ENCODE measurements at regions not wholly inside any gene's neighbourhood (a gene's known extent, or its start where the extent isn't known, plus 50 kb on each side); places are given as distances from the start of the nearest gene placed in this dataset.
"Not testable (repeated sequence)": the region's sequence is repeated elsewhere in the genome, so short reads cannot be mapped to it uniquely, and the experiment has no call there.

DNA sequence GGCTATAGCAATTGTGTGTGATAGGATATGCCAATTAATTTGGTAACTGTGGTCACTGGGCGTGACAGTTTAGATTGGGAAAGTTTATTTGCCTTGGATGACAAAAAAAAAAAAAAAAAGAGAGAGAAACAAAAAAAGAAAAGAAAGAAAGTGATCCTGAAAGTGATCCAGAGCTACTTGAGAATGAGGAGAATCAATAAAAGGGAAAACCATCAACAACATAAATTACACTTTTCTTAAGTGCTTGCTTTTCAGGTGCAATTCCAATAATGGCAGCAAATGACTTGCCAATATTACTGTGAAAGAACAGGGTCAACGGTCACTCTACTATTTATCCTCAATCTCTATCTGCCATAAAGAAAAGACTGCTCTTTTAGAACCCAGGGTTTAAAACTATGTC lies 191.8 kb upstream of the SEMA3C start:
- no peak for DNase-seq

DNA sequence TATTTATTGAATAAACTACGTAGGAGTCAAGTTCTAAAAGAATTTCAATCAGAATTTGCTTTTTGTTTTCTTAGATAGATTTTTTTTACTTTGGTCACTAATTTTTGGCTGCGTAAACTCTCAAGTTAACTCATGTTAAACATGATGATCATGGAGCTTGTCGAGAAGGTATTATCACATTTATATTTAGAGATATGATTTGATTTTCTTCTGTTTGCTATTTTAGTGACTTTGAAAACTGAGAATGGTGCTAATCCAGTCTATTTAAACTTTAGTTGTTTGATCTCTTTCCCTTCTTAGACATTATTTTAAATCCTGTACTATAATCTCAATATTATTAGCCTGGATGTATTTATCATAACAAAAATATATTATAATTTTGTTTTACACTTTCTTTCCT lies 179.4 kb upstream of the SEMA3C start:
- DNase-seq, result no peak

DNA sequence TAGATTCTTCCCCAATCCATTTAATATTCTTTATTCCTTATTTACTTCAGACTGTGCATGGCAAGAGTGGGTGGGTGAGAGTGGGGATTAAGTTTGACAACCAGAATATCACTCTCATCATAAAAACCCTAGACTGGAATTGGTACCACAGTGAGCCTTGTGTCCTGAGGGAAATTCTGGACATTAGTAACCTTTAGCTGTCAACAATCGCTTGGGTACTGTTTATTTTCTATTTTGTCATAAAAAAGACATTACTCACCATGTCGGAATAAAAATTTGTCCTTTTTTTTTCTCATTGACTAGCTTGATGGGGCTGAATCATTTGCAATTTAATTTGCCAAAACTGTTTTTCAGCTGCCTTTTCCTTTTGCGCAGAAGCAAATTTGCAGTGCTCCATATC lies 176.1 kb upstream of the SEMA3C start:
- no peak for DNase-seq

DNA sequence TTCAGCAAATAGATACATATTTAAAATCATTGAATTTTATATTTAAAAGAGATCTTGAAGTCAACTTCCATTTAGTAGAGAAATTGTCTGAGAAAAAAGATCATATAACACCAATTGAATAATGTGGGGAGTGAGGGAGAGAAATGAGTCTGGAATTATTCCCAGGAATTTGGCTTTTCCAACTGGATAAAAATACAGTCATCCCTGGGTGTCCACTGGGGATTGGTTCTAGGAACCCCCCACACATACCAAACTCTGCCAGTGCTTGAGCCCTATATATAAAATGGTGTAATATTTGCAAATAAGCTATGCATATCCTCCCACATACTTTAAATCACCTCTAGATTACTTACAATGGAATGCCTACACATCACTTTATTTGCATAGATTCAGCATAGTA lies 162.8 kb upstream of the SEMA3C start:
- no peak for DNase-seq

DNA sequence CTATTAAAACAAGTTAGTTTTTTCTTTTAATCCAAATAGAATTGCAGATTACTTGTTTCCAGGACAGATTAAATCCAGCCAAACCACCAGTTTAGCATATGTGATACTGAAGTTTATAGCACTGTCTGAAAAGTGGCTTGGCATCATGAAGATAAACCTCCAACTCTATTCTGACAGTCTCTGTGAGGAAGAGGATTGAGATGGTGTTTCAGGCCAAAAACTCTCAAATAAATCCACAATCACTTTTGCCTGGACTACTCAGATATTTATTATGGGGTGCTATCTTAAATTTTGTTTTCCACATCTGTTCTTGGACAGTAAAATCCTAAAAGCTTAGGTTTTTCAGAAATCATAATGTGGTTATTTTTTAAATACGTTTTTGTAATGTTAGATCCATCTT lies 161.7 kb upstream of the SEMA3C start:
- DNase-seq, result no peak

DNA sequence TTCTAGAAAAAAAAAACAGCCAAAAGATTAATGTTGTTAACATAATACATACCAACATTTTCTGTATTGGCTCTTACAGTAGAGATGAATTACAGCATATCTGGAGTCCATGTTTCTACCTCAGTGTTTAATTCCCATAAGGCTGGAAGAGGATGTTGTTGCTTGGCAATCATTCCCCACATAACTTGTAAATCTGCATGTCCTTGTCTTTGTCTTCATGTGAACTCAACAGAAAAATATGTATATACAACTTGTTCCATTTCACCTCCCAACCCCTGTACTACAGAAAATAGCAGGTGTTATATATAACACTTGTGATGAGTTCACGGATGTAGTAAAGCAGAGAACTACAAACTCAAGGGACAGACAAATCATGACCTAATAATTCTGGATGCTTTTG lies 160.9 kb upstream of the SEMA3C start:
- no peak for DNase-seq

DNA sequence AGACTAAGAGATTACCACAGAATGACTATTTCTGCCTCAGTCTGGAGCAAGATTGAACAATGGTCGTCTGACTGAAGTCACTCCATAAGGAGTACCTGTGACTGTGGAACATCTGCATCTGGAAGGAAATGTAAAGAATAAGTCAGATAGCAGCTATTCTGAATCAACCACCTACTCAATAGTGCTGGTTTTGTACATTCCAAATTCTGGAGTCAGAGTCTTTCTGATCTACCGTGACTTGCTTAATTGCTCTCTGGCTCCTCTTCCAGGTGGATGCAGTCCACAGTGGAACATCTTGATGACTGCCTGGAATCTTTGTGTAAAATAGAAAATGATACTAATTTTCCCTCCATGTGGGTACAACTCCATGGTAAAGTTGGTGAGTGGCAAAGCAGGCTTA lies 156.3 kb upstream of the SEMA3C start:
- DNase-seq, result no peak

DNA sequence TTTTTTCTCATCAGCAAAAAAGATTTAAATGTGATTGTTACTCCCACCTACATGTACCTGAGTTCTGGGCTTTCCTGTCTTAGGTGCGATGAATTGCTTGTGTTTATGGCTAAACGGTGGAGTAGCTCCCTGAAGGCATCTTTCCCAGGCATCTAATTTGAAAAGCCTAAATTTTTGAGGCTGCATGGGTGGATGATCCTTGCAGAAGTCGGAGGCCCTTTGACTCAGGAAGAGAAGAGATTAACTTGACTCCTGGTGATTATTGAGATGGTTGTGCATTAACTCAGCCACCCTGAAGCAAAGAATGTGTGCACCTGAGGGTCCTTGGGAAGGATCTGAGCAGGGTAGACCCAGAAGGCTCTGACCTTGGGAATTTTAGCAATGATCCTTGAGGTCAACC lies 155.6 kb upstream of the SEMA3C start:
- no peak for DNase-seq

DNA sequence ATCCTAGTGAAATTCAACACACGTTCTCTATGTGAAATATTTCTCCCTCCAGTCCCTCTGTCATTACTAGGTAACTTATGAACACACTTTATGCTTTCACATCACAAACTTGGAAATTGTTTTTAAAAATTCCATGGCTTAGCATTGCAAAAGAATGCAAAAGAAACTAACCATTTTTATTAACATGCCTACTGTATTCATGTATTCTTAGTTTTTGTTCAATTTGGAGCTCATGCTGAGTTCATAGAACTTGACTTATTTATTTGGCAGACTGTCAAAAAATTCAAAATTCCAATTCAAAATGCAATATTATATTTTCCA lies 155.0 kb upstream of the SEMA3C start:
- no peak for DNase-seq

DNA sequence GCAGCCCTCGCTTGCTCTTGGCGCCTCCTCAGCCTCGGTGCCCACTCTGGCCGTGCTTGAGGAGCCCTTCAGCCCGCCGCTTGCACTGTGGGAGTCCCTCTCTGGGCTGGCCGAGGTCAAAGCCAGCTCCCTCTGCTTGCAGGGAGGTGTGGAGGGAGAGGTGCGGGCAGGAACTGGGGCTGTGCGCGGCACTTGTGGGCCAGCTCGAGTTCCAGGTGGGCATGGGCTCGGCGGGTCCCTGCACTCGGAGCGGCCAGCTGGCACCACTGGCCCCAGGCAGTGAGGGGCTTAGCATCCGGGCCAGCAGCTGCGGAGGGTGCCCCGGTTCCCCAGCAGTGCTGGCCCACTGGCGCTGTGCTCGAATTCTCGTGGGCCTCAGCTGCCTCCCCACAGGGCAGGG lies 152.1 kb upstream of the SEMA3C start:
- DNase-seq, result no peak

DNA sequence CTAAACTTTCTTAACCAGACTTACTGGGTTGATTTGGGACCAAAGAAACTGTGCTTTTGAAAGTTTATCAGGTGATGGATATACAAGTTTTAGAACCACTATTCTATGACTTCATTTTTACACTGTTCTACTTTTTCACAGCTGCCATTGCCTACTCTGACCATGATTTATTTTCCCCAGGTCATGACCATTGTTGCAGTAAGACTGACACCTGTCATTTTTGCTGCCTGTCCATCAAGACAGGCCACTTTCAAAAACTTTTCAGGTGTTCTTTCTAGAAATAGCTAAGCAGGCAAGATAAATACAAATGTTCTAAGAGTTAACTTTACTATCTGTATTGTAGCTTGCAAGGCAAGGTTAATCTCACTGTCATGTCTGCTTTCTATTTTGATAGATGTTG lies 147.9 kb upstream of the SEMA3C start:
- no peak for DNase-seq

DNA sequence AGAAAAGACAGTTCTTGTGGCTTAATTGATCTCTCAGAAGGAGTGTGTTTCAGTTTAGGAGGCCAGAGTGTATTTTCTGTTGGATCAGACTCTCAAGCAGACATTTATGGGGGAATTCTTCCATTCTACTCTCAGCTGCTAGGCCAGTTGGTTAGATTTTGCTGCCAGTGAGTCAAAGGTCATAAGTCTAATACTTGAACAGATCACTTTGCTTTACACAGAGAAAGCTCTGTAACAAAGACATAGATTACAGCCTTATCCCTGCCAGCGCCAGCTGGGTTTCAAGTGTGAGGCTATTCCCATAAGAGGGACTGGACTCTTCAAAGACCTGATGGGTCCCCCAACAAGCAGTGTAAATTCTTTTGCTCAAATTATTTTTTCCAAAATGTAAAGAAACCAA lies 145.6 kb upstream of the SEMA3C start:
- DNase-seq, result no peak

DNA sequence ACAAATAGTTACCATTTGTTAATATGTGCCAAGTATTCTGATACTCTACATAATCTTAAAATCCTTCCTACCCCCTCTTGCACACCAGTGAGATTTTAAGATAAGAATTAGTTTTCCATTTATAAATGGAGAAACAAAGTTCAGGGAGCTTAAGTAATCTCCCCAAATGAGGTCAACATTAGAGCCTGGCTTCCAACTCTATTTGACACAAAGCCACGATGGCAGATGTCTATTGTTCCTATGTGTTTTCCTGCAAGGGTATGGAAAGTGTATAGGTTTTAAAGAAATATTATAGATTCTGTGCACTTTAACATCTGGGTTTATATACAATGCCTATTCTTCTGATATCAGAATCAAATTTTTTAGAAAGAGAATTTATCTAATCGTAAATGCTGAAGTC lies 143.9 kb upstream of the SEMA3C start:
- no peak for DNase-seq

DNA sequence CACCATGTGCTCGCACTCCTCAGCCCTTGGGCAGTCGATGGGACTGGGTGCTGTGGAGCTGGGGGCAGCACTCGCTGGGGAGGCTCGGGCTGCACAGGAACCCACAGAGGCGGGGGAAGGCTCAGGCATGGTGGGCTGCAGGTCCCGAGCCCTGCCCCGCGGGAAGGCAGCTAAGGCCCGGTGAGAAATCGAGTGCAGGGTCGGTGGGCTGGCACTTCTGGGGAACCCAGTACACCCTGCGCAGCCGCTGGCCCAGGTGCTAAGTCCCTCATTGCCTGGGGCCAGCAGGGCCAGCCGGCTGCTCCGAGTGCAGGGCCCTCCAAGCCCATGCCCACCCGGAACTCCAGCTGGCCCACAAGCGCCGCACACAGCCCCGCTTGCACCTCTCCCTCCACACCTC lies 138.6 kb upstream of the SEMA3C start:
- not testable (repeated sequence) for DNase-seq

DNA sequence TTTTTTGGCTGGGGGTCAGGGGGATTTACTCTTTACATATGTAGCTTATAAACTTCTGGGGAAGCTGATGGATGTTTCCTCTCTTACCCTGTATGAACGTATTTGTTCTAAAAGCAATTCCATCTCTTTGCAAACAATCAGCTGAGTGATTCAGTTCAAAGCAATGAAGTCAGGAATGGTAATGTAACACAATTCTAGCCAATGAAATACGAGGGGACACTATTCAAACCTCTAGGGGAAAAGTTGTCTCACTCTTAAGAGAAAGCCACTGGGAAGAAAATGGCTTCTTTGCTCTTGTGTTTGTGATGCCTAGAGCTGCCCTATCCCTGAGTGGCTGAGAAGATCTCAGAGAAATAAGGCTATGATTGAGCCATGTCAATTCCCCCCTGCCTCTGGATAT lies 134.8 kb upstream of the SEMA3C start:
- no peak for DNase-seq

DNA sequence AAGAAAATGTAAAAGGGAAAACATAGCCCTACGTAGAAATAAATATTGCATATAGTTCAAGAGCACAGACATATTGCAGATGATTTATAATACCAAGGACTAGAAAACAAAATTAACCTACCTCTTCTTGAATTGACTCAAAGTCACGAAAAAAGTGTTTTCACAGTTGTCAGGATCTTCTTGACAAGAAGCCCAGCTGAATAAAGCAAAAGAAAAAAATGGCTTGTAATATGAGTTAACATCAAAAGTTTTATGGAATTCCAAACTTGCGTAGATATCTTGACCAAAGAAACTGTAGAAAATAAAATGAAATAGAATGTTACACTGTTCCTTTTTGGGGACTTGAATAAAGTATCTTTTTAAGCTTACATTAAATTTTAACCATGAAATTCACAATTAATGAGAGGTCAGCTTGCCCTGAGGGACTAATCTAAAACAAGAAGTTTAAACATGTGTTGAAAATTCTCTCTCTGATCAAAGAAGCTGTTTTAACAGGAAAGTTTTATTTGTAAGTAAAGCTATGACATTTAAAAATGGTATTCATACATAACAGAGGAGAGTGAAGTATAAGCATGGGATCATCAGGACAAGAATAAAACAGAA lies 133.1 kb upstream of the SEMA3C start:
- DNase-seq, result no peak

DNA sequence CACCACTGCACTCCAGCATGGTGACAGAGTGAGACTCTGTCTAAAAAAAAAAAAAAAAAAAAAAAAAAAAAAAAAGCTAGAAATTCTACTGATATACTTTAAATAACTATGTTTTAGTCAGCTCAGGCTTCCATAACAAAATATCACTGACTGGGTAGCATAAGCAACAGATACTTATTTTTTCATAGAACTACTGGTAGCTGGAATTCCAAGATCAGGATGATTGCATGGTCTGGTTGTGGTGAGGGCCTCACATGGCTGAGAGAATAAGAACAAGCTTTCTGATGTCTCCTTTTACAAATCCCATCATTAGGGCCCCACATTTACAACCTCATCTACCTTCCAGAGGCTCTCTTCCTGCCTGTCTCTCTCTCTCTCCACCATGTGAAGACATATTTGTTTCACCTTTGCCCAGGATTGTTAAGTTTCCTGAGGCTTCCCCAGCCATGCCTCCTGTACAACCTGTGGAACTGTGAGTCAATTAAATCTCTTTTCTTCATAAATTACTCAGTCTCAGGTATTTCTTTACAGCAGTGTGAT lies 126.7 kb upstream of the SEMA3C start:
- DNase-seq, result no peak

DNA sequence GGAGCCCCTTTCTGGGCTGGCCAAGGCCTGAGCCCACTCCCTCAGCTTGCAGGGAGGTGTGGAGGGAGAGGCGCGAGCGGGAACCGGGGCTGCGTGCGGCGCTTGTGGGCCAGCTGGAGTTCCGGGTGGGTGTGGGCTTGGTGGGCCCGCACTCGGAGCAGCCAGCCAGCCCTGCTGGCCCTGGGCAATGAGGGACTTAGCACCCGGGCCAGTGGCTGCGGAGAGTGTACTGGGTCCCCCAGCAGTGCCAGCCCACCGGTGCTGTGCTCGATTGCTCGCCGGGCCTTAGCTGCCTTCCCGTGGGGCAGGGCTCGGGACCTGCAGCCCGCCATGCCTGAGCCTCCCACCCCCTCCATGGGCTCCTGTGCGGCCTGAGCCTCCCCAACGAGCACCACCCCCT lies 123.8 kb upstream of the SEMA3C start:
- not testable (repeated sequence) for DNase-seq

DNA sequence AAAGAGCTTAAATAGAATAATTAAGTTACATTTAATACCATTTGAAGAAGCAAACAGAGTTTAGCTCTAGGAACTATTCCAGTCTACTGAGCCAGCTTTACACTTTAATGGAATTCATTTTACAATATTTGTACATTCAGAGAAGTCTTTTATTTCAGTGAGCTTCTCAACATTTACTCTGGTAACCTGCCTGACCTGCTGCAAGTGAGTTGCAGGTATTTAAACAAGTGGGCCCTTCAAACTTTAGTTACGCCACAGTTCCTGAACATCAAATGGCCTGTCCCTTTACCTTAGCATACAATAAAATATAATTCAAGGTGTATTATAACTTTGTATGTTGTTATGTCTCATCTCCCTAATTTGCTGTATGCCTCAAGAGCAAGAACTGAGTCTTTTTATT lies 121.6 kb upstream of the SEMA3C start:
- DNase-seq, result no peak

DNA sequence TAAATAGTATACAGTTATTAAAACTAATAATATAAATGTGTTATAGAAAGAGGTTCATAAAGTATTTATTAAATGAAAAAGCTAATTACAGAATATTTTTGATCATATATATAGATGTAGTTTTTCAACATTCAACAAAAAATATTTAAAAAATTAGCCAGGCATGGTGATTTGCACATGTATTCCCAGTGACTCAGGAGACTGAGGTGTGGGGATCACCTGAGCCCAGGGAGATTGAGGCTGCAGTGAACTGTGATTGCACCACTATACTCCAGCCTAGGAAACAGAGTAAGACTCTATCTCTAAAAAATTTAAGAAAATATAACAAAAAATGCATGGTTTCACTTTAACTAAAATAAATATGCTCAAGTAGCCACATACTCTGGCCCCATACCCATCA lies 118.0 kb upstream of the SEMA3C start:
- DNase-seq, result no peak

DNA sequence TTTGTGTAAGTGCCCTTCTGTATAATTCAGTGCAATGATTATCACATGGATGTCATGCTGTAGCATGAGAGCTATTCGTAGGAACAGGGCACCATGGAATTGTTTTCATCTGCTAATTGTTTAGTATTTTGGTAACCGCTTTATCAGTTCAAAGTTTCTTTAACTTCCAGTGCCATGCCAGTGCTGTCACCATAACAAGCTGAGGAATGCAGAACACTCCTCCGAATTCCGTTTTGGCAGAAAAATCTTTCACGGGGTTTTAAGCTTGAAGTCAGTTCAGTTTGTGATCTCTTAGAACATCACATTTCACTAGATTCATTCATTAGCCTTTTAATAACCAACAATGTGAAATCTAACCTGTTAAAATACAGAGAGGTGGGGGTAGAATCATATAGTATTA lies 117.2 kb upstream of the SEMA3C start:
- no peak for DNase-seq

DNA sequence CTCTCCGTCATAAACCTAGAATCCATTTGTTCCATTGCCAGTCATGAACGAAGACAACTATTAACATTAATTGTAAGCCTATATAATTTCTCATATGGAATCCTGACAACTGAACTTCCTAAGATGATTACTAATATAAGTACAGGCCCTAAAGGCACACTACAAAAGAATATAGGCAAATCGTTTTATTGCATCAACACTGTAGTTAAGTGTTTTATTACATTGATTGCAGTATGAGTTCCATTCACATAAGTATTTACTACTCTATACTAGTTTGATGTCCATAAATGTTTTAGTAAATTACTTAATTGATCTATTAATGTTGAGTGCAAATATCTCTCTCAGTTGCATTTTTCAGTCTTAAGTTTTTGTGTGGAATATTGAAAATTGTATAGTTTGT lies 113.1 kb upstream of the SEMA3C start:
- no peak for DNase-seq

DNA sequence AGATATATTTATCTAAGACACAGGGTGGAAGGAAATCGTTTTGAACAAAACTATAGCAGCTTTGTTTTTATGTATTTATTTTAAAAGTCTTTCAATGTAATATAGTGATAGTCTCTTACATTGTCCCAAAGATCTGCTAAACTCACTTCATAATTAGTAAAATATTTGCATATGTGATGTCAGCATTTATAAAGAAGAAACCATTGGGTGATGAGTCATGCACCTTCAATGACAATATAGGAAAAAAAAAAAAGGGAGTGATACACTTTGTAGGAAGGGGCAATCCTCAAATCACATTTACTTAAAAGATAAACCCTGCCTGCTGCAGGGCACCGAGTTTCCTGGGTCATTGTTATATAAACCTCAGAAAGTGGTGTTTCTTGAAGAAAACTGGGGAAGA lies 112.4 kb upstream of the SEMA3C start:
- DNase-seq, result no peak

DNA sequence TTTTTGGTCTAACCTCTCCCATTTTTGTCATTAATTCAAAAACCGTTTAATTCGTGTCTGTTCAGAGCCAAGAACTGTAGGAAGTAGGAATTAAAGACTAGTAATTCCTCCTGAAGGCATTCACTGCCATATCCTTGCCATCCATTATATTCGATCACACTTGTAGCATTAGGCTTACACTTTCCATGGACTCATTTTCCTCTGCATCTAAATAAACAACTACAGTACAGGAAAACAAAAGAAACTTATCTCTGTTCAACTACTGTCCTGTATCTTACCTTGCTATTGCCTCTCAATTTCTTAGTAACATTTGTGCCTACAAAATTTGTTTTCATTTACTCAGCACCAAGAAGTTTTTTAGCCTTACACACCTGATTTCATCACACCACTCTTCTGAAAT lies 111.6 kb upstream of the SEMA3C start:
- no peak for DNase-seq

DNA sequence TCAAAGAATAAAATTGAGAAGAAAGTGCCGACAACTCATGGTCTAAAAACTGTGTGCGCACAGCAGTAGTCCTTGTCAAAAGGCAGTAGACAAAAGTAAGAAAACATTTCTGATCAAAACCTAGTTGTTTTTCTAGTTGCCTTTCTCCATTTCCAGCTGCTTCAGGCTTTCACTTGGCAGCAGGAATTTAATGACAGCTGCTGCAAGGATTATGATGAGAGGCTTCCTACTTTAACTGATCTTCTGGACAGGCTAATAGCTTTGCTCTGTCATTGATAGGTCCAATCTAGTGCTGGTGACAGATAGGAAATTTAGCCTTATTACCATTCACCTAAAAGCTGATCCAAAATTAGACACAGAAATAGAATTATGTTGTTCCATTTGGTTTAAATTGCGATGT lies 110.7 kb upstream of the SEMA3C start:
- DNase-seq, result peak; percentile 1

DNA sequence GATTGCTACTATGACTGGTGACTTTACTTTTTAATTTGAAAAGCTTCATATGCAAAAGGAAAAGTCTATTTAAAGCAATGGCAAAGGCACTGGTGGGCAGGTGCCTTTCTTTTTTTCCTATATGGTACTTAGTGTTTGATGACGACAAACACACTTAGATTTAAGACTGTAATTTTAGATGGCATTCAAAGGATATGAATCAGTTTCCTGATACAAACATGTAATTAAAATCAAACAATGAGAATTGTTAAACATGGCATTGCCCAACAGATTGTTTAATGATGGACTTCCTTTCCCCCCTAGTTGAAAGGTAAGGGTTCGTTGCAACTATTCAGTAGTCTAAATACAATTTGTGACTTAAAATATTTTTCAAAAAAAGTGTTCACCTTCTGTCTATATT lies 106.5 kb upstream of the SEMA3C start:
- DNase-seq, result peak; percentile 45
